Fibroblast of skin of abdomen (primary cell): ENCODE measurements at regions not wholly inside any gene's neighbourhood (a gene's known extent, or its start where the extent isn't known, plus 50 kb on each side); places are given as distances from the start of the nearest gene placed in this dataset.

Source experiments
- DNase-seq: peaks from one replicate; pipeline ENCODE4 v3.0.0-alpha.2; 2013

GRCh38 chr13:86201477-86201876 is 402.3 kb upstream of the SLITRK6 start:
- no peak for DNase-seq

DNA sequence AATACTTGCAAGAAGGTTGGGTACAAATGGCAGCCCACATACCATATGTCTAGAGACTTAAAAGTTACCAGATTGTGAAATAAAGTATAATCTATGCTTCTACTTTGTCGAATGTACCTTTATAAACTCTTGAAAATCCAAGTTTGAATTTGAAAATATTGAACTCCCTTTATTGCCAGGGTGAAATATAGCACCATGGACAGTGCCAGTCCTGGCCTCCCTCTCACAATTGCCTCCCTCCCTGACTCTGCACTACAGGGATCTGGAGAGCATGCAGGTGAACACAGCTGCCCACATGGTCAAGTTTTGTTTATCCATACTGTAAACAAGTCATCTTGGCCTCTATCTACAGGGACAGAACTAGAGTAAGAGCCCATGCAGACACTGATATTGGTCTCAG is 394.1 kb upstream of the SLITRK6 start:
- no peak for DNase-seq

DNA sequence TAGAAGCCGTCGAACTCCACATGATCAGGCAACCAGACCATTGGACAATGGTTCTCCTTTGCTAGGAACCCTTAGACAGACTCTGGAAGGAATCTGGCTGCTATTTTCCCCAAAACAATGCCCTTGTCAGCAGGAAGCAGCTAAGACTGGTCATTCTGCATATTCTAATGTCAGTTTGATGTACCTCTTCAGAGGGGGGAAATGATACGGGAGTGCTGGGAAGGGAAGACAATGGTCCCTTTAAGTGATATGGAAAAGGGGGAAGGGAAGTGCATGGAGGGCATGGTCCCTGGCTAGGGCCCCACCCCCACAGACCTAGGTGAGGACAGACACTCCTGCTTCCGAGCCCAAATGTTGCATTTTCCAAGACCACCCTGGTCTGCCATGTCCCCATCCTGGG is 389.0 kb upstream of the SLITRK6 start:
- no peak for DNase-seq

GRCh38 chr13:86185636-86186035 is 386.4 kb upstream of the SLITRK6 start:
- DNase-seq = no peak

- DNase-seq = no peak
Measured at GRCh38 chr13:86185107-86185506, 385.9 kb upstream of the SLITRK6 start.

GRCh38 chr13:86174622-86175021 is 375.4 kb upstream of the SLITRK6 start:
- DNase-seq = no peak

GRCh38 chr13:86172961-86173360 is 373.7 kb upstream of the SLITRK6 start:
- no peak for DNase-seq

DNA sequence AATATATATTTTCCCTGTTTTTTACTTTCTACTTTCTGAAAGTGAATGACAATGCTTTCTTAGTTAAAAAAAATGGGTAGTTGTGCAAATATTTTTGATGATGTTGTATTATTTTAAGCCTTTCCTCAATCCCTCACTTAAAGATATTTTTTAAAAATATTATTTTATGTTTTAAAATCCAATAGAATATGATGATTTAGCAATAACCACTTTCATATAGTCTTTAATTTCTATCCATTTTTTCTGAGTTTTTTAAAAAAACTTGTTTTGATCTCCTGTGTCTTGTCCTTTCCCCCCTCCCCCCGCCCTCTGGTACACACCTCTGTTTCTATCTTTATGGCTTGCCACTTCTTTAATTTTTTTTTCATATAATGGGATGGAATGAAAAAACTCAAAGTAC is 362.0 kb upstream of the SLITRK6 start:
- DNase-seq = no peak

DNA sequence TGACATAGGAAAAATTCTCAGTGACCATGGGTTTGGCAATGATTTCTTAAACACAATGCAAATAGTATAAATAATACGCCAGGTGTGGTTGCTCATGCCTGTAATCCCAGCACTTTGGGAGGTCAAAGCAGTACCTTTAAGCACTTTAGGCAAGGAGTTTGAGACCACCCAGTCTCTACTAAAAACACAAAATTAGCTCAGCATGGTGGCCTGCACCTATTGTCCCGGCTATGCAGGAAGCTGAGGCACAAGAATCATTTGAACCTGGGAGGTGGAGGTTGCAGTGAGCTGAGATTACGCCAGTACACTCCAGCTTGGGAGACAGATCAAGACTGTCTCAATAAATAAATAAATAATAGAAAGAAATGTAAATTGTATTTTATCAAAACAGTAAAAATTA is 356.5 kb upstream of the SLITRK6 start:
- DNase-seq = no peak

- no peak for DNase-seq
Measured at GRCh38 chr13:86142080-86142479, 342.9 kb upstream of the SLITRK6 start.

DNA sequence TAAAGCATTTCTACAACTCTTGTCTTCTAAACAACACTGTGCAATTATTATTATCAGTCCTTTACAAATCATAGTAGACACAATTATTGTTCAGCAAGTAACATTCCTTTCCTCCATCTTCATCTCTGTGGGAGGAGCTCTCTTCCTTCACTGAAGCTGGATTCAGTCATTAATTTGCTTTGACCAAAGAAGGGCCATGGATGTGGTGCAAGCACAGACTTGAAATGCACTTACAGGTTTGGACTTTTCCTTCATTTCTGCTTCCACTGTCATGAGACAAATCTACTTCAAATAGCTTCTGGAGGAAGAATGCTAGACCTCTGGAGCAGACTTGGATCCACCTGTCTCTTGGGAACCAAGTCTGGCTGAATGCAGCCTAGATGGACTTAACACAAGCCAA is 336.6 kb upstream of the SLITRK6 start:
- no peak for DNase-seq

GRCh38 chr13:86121881-86122280 is 322.7 kb upstream of the SLITRK6 start:
- no peak for DNase-seq

DNA sequence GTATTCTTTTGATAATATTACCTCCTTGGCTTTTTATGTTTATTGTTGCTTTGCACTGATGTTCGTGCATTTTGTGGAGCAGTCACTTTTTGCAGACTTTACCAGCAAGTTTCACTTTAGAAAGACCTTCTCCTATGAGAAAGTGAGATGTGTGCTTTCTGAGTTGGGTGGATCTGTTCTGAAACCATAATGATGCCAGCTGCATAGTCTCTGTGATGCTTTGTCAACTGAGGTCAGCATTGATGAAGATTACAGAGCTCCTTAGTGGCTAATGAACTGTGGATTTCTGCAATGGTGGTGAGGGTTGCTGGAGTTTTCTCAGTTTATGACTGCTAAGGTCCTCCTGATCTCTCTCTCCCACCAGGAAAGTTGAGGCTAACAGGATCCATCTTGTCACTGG is 309.9 kb upstream of the SLITRK6 start:
- DNase-seq = no peak

GRCh38 chr13:86108334-86108733 is 309.1 kb upstream of the SLITRK6 start:
- DNase-seq = no peak

- DNase-seq = no peak
Measured at GRCh38 chr13:86098511-86098910, 299.3 kb upstream of the SLITRK6 start.

DNA sequence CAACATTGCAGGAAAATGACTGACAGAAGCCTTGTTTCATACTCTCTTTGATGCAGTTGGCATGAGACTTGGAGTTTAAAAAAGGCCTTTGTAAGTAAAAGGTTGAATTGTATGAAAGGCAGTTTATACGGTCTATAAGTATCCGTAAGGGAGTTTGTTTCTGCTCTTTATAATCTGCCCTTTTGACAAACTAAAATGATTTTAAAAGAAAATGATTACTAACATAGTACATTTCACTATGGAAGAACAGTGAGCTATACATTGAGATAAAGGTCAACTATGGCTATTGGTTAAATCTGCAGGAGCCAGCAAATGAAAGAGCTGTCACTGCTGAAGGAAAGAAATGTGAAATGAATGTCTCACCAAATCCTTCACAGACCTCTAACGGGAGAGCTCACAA is 296.1 kb upstream of the SLITRK6 start:
- DNase-seq = no peak

DNA sequence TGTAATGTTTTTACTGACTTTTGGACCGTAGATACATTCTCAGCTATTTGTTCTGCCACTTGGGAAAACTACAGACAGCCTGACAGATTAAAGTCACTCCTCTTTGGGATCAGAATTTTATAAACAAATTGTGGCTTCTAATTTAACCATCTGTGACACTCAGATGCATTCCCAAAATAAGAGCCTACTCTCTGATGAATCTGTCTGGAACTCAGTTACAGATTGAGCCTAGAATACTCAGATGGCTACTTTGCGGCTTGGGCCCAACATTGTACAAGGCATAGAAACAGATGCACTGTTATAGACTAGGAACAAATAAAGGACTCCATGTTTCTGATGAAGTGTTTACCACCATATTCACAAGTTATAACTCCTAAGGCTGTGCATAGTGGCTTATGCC is 291.0 kb upstream of the SLITRK6 start:
- DNase-seq = no peak

GRCh38 chr13:86087244-86087643 is 288.0 kb upstream of the SLITRK6 start:
- DNase-seq = peak; percentile 4

DNA sequence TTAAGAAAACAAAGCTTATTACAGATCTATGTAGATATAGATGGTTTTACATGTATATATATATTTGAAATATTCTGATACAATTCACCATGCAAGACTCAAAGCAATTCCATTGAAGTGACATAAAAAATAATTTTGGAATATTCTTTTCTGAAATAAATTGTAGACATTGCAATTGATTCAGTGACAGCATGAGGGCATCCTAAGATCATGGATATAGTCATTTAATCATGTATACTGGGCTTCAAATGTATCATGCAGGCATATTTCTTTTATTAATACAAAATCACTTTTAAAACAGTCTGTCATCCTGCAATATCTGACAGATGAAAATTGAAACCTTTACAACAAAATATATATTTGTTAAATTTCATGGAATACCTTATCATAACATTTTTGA is 286.7 kb upstream of the SLITRK6 start:
- no peak for DNase-seq

- no peak for DNase-seq
Measured at GRCh38 chr13:86082121-86082520, 282.9 kb upstream of the SLITRK6 start.

GRCh38 chr13:86080340-86080995 is 281.2 kb upstream of the SLITRK6 start:
- DNase-seq = no peak

- DNase-seq = no peak
Measured at GRCh38 chr13:86066611-86067365, 267.6 kb upstream of the SLITRK6 start.

- no peak for DNase-seq
Measured at GRCh38 chr13:86052141-86052540, 252.9 kb upstream of the SLITRK6 start.
